NOMO-1 treated with DMSO at 0.1 percent for 48 hours (cell line): ENCODE measurements at regions not wholly inside any gene's neighbourhood (a gene's known extent, or its start where the extent isn't known, plus 50 kb on each side); places are given as distances from the start of the nearest gene placed in this dataset.
A peak's percentile ranks its signal among the peaks of the same experiment; 100 is the strongest.

Source experiments
- DNase-seq: peaks from one replicate; lab custom pipeline; 2025; ENCODE audit not compliant: unreplicated experiment; lab: John Stamatoyannopoulos, UW

- DNase-seq, result no peak
These were observed 57.3 kb upstream of the MET start for GRCh38 chr7:116614499-116615262.

GRCh38 chr7:116616555-116617059, 55.4 kb upstream of the MET start:
- DNase-seq, result no peak

GRCh38 chr7:116617878-116618277, 54.1 kb upstream of the MET start:
- no peak for DNase-seq

GRCh38 chr7:116618338-116619128, 53.5 kb upstream of the MET start:
- no peak for DNase-seq

GRCh38 chr7:116621649-116622048, 50.3 kb upstream of the MET start:
- peak; percentile 55 for DNase-seq
